Ishikawa (cell line): ENCODE measurements at regions not wholly inside any gene's neighbourhood (a gene's known extent, or its start where the extent isn't known, plus 50 kb on each side); places are given as distances from the start of the nearest gene placed in this dataset.
A peak's percentile ranks its signal among the peaks of the same experiment; 100 is the strongest.

Experiments used
- CEBPB ChIP-seq: IDR thresholded peaks from 2 replicates; pipeline ENCODE4 v1.6.1; 2012
- EP300 ChIP-seq: IDR thresholded peaks from 2 replicates; pipeline ENCODE4 v1.6.1; 2012; ENCODE audit warnings: borderline replicate concordance
- RAD21 ChIP-seq: IDR thresholded peaks from 2 replicates; pipeline ENCODE4 v1.6.1; 2012; ENCODE audit warnings: low read depth

DNA sequence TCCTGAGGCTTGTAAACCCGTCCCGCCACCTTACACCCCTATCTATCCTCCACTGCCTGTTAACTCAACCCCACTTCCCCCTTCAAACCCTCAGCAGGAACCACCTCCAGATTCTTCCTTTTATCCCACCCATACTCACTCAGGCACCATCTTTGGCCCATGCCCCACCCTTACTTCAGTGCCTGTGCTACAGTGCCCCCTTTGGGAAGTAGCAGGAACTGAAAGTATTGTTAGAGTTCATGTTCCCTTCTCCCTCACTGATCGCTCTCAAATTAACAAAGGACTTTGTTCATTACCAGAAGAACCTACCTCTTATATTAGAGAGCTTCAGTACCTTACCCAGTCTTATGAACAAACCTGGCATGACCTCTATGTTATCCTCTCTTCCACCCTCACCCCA is 92.2 kb upstream of the MOCS2 start:
- TF ChIP-seq RAD21 (peak; percentile 47), CEBPB (no peak), EP300 (no peak)
